GM23338 (cell line): ENCODE measurements at regions not wholly inside any gene's neighbourhood (a gene's known extent, or its start where the extent isn't known, plus 50 kb on each side); places are given as distances from the start of the nearest gene placed in this dataset.

Source experiments
- ATAC-seq: fragments of 200-7000 bp; cut with Tn5 transposase; 3 replicates; pipeline ENCODE4 v1.9.1; 2020
- DNase-seq: peaks from one replicate; pipeline ENCODE4 v3.0.0-alpha.2; 2015; ENCODE audit warnings: low spot score
- H2AFZ ChIP-seq: fragments of 200-600 bp; sonication (generic); 2 replicates; pipeline ENCODE4 v1.8.0; 2016; ENCODE audit warnings: antibody characterized with exemption, mild to moderate bottlenecking, moderate library complexity
- H3F3A ChIP-seq: fragments of 200-600 bp; sonication (generic); replicated peaks from 2 replicates; pipeline ENCODE4 v1.8.0; 2017; ENCODE audit warnings: antibody characterized with exemption, mixed run types, low read depth
- H3K27ac ChIP-seq: fragments of 200-600 bp; sonication (generic); 2 replicates; pipeline ENCODE4 v1.6.1; 2016; ENCODE audit warnings: low read depth
- H3K27me3 ChIP-seq: fragments of 200-600 bp; sonication (generic); 2 replicates; pipeline ENCODE4 v1.8.0; 2016; ENCODE audit warnings: mild to moderate bottlenecking, mixed run types, moderate library complexity; ENCODE audit not compliant: insufficient read depth
- H3K36me3 ChIP-seq: fragments of 200-600 bp; sonication (generic); 2 replicates; pipeline ENCODE4 v1.8.0; 2016; ENCODE audit warnings: mild to moderate bottlenecking; ENCODE audit not compliant: insufficient read depth
- H3K4me1 ChIP-seq: fragments of 200-600 bp; sonication (generic); 2 replicates; pipeline ENCODE4 v1.8.0; 2016; ENCODE audit warnings: mild to moderate bottlenecking, moderate library complexity; ENCODE audit not compliant: insufficient read depth
- H3K4me2 ChIP-seq: fragments of 200-600 bp; sonication (generic); 2 replicates; pipeline ENCODE4 v1.7.1; 2017; ENCODE audit warnings: mixed run types
- H3K4me3 ChIP-seq: fragments of 200-600 bp; sonication (generic); 2 replicates; pipeline ENCODE4 v1.6.1; 2016; ENCODE audit warnings: mixed run types
- H3K79me2 ChIP-seq: fragments of 200-600 bp; sonication (generic); replicated peaks from 2 replicates; pipeline ENCODE4 v1.8.0; 2017; ENCODE audit warnings: mild to moderate bottlenecking; ENCODE audit not compliant: insufficient read depth
- H3K9me2 ChIP-seq: fragments of 200-600 bp; sonication (generic); 2 replicates; pipeline ENCODE4 v1.8.0; 2017; ENCODE audit not compliant: insufficient read depth
- H4K20me1 ChIP-seq: fragments of 200-600 bp; sonication (generic); replicated peaks from 2 replicates; pipeline ENCODE4 v1.8.0; 2017; ENCODE audit warnings: mild to moderate bottlenecking; ENCODE audit not compliant: insufficient read depth
- H3K27ac Mint-ChIP-seq: 2 replicates; pipeline ENCODE4 v1.8.0; 2020; ENCODE audit warnings: inconsistent platforms, mild to moderate bottlenecking, moderate library complexity, mixed read lengths
- H3K27me3 Mint-ChIP-seq: 3 replicates; pipeline ENCODE4 v1.8.0; 2022; ENCODE audit warnings: low read depth, mild to moderate bottlenecking, moderate library complexity, mixed read lengths, inconsistent platforms; ENCODE audit not compliant: insufficient read depth, poor library complexity
- H3K36me3 Mint-ChIP-seq: 3 replicates; pipeline ENCODE4 v1.8.0; 2021; ENCODE audit warnings: low read depth, mild to moderate bottlenecking, inconsistent platforms, moderate library complexity, mixed read lengths
- H3K4me1 Mint-ChIP-seq: 3 replicates; pipeline ENCODE4 v1.8.0; 2020; ENCODE audit warnings: mild to moderate bottlenecking, inconsistent platforms, mixed read lengths
- H3K4me3 Mint-ChIP-seq: 3 replicates; pipeline ENCODE4 v1.8.0; 2021; ENCODE audit warnings: moderate library complexity, mild to moderate bottlenecking, inconsistent platforms, mixed read lengths
- H3K9me3 Mint-ChIP-seq: 3 replicates; pipeline ENCODE4 v1.8.0; 2020; ENCODE audit warnings: moderate library complexity, mild to moderate bottlenecking, inconsistent platforms, mixed read lengths
- CREB1 ChIP-seq: fragments of 250-450 bp; sonication (Bioruptor Pico); IDR thresholded peaks from 2 replicates; pipeline ENCODE4 v1.5.0; 2020; ENCODE audit warnings: low read depth, mild to moderate bottlenecking, moderate library complexity
- EZH2 ChIP-seq: fragments of 200-600 bp; sonication (generic); IDR thresholded peaks from one replicate; pipeline ENCODE4 v1.8.0; 2017; ENCODE audit warnings: antibody characterized with exemption, mild to moderate bottlenecking, low read depth; ENCODE audit not compliant: unreplicated experiment
- EZH2phosphoT487 ChIP-seq: fragments of 200-600 bp; sonication (generic); IDR thresholded peaks from one replicate; pipeline ENCODE4 v1.8.1; 2018; ENCODE audit warnings: antibody characterized with exemption; ENCODE audit not compliant: unreplicated experiment
- JUNB ChIP-seq: IDR thresholded peaks from one replicate; pipeline ENCODE4 v1.6.1; 2016; ENCODE audit warnings: antibody characterized with exemption; ENCODE audit not compliant: unreplicated experiment
- POLR2AphosphoS5 ChIP-seq: IDR thresholded peaks from 2 replicates; pipeline ENCODE4 v1.6.1; 2016; ENCODE audit warnings: antibody characterized with exemption, low read depth
- STAT1 ChIP-seq: IDR thresholded peaks from one replicate; pipeline ENCODE4 v1.6.1; 2016; ENCODE audit warnings: antibody characterized with exemption; ENCODE audit not compliant: unreplicated experiment
- ZNF114 ChIP-seq: fragments of 250-450 bp; sonication (Bioruptor Pico); IDR thresholded peaks from 2 replicates; pipeline ENCODE4 v1.5.0; 2020; ENCODE audit warnings: mild to moderate bottlenecking, moderate library complexity
- ZNF331 ChIP-seq: fragments of 250-450 bp; sonication (Bioruptor Pico); IDR thresholded peaks from 2 replicates; pipeline ENCODE4 v1.5.0; 2020; ENCODE audit warnings: low read depth, mild to moderate bottlenecking, moderate library complexity
- TF ChIP-seq, protein P1 (sequence below): fragments of 250-450 bp; sonication (Bioruptor Pico); IDR thresholded peaks from 2 replicates; pipeline ENCODE4 v1.5.0; 2020; ENCODE audit warnings: mild to moderate bottlenecking, moderate library complexity
- TF ChIP-seq, protein P2 (sequence below): IDR thresholded peaks from 2 replicates; pipeline ENCODE4 v1.6.1; 2016; ENCODE audit warnings: antibody characterized with exemption

DNA sequence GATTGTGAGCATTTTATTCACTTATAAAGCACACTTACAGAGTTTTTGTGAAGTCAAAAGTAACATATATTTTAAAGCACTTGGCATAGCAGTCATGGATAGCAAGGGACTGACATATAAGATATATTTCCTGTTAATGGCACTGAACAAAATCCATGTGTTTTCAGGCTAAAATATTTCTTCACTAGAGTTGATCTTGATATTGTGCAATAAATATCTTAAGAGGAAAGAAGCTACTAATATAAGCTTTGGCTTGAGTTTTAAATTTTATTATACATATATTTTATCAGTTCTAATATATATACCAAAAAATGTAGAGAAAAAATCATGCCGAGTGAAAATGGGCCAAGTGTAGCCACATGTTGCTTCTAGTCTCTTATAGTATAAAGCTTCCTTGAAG is 189.7 kb upstream of the DPP10 start (continued):
- TF ChIP-seq, protein P1, sequence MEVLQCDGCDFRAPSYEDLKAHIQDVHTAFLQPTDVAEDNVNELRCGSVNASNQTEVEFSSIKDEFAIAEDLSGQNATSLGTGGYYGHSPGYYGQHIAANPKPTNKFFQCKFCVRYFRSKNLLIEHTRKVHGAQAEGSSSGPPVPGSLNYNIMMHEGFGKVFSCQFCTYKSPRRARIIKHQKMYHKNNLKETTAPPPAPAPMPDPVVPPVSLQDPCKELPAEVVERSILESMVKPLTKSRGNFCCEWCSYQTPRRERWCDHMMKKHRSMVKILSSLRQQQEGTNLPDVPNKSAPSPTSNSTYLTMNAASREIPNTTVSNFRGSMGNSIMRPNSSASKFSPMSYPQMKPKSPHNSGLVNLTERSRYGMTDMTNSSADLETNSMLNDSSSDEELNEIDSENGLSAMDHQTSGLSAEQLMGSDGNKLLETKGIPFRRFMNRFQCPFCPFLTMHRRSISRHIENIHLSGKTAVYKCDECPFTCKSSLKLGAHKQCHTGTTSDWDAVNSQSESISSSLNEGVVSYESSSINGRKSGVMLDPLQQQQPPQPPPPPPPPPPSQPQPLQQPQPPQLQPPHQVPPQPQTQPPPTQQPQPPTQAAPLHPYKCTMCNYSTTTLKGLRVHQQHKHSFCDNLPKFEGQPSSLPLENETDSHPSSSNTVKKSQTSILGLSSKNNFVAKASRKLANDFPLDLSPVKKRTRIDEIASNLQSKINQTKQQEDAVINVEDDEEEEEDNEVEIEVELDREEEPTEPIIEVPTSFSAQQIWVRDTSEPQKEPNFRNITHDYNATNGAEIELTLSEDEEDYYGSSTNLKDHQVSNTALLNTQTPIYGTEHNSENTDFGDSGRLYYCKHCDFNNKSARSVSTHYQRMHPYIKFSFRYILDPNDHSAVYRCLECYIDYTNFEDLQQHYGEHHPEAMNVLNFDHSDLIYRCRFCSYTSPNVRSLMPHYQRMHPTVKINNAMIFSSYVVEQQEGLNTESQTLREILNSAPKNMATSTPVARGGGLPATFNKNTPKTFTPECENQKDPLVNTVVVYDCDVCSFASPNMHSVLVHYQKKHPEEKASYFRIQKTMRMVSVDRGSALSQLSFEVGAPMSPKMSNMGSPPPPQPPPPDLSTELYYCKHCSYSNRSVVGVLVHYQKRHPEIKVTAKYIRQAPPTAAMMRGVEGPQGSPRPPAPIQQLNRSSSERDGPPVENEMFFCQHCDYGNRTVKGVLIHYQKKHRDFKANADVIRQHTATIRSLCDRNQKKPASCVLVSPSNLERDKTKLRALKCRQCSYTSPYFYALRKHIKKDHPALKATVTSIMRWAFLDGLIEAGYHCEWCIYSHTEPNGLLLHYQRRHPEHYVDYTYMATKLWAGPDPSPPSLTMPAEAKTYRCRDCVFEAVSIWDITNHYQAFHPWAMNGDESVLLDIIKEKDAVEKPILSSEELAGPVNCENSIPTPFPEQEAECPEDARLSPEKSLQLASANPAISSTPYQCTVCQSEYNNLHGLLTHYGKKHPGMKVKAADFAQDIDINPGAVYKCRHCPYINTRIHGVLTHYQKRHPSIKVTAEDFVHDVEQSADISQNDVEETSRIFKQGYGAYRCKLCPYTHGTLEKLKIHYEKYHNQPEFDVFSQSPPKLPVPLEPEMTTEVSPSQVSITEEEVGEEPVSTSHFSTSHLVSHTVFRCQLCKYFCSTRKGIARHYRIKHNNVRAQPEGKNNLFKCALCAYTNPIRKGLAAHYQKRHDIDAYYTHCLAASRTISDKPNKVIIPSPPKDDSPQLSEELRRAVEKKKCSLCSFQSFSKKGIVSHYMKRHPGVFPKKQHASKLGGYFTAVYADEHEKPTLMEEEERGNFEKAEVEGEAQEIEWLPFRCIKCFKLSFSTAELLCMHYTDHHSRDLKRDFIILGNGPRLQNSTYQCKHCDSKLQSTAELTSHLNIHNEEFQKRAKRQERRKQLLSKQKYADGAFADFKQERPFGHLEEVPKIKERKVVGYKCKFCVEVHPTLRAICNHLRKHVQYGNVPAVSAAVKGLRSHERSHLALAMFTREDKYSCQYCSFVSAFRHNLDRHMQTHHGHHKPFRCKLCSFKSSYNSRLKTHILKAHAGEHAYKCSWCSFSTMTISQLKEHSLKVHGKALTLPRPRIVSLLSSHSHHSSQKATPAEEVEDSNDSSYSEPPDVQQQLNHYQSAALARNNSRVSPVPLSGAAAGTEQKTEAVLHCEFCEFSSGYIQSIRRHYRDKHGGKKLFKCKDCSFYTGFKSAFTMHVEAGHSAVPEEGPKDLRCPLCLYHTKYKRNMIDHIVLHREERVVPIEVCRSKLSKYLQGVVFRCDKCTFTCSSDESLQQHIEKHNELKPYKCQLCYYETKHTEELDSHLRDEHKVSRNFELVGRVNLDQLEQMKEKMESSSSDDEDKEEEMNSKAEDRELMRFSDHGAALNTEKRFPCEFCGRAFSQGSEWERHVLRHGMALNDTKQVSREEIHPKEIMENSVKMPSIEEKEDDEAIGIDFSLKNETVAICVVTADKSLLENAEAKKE (CRISPR knock-in tag): no peak
- TF ChIP-seq, protein P2, sequence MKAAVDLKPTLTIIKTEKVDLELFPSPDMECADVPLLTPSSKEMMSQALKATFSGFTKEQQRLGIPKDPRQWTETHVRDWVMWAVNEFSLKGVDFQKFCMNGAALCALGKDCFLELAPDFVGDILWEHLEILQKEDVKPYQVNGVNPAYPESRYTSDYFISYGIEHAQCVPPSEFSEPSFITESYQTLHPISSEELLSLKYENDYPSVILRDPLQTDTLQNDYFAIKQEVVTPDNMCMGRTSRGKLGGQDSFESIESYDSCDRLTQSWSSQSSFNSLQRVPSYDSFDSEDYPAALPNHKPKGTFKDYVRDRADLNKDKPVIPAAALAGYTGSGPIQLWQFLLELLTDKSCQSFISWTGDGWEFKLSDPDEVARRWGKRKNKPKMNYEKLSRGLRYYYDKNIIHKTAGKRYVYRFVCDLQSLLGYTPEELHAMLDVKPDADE: no peak
- TF ChIP-seq STAT1 (no peak), ZNF331 (no peak), POLR2AphosphoS5 (no peak), EZH2 (no peak), JUNB (no peak), CREB1 (no peak)

DNA sequence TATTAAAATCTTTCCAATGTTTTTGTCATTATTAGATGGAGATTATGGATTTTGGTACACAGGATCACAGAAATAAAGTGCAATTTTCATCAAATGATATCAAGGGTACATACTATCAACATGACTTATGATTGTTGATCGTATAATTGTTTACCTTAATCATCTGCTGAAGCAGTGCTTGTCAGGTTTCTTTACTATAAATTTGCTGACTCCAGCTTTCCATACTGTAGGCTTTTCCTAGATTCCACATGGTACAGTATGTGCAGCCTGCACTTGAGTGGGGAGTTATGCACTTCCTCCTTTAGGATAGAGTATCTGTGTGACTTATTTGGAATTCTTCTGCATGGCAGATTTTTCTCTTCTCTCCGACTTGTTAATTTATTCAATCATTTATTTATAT is 187.6 kb upstream of the DPP10 start:
- H2AFZ ChIP-seq: no peak overlapping the region
- Mint-ChIP-seq H3K36me3 (no peaks in the 10 kb centered on the region), H3K27me3 (no peaks in the 10 kb centered on the region), H3K4me3 (no peak overlapping the region), H3K9me3 (peaks cover 15% of the 10 kb centered on the region; the same call in 2 of the 3 replicates), H3K27ac (no peak overlapping the region), H3K4me1 (peaks cover 4% of the 10 kb centered on the region; the same call in 1 of the 3 replicates)
- no peak for ATAC-seq
- no peaks in the 10 kb centered on the region for H3K79me2 ChIP-seq
- no peaks in the 10 kb centered on the region for H3K27me3 ChIP-seq
- H3K27ac ChIP-seq: no peak overlapping the region
- H3K4me3 ChIP-seq: no peak overlapping the region
- no peak for DNase-seq
- no peaks in the 10 kb centered on the region for H3F3A ChIP-seq
- no peaks in the 10 kb centered on the region for H4K20me1 ChIP-seq
- H3K36me3 ChIP-seq: no peaks in the 10 kb centered on the region
- no peaks in the 10 kb centered on the region for H3K9me2 ChIP-seq
- no peak overlapping the region for H3K4me2 ChIP-seq
- no peaks in the 10 kb centered on the region for H3K4me1 ChIP-seq
- no peak for TF ChIP-seq ZNF114 (CRISPR knock-in tag)
- TF ChIP-seq, protein P1 (CRISPR knock-in tag): no peak
- no peak for TF ChIP-seq EZH2
- no peak for TF ChIP-seq ZNF331
- TF ChIP-seq STAT1: no peak
- TF ChIP-seq POLR2AphosphoS5: no peak
- TF ChIP-seq EZH2phosphoT487: no peak
